GM04503 (cell line): ENCODE measurements at regions not wholly inside any gene's neighbourhood (a gene's known extent, or its start where the extent isn't known, plus 50 kb on each side); places are given as distances from the start of the nearest gene placed in this dataset.

Experiments used
- DNase-seq: peaks from one replicate; pipeline ENCODE4 v3.0.0-alpha.2; 2012; ENCODE audit warnings: low read depth

DNA sequence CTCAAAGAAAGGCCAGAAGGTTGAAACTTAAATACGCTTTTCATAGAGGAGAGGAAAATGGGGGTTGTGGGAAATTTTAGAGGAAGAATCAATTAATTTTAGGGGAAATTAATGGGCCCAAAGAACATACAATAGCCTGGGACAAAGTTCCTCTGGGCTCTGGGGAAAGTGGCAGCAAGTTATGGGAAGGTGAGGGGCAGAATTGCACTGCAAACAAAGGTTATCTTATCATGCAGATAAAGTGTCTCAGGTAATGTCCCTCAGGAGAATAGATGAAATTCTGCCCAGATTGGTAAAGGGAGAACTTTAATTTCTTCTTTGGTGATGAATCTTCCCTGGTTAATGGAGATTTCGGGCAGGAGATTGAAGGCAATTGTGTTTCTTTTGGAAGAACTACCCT lies 326.1 kb upstream of the SLC24A2 start:
- no peak for DNase-seq

DNA sequence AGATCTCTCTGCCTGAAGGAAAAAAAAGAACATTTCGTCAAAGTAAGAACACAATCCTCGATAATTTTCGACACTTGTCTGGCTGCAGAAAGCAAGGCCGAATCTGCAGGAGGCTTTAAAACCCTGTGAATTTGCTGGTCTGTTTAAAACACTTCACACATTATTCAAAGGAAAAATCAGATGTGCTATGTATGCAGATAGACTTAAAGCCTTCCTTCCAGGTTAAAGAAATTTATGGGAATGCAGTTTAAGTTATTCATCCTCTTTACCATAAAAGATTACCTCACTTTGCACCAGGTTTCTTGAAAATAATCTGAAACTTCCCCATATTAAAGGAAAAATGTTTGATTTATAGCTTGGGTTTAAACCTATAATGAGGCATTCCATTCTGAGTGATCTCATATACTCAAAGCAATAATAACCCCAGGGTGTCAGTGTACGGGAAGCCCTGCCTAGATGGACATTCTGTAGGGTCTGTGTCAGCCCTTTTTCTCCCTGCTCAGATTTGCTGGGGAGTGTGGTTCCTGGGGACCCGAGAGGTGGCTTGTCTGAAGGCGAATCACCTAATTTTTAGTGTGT lies 323.5 kb upstream of the SLC24A2 start:
- no peak for DNase-seq

DNA sequence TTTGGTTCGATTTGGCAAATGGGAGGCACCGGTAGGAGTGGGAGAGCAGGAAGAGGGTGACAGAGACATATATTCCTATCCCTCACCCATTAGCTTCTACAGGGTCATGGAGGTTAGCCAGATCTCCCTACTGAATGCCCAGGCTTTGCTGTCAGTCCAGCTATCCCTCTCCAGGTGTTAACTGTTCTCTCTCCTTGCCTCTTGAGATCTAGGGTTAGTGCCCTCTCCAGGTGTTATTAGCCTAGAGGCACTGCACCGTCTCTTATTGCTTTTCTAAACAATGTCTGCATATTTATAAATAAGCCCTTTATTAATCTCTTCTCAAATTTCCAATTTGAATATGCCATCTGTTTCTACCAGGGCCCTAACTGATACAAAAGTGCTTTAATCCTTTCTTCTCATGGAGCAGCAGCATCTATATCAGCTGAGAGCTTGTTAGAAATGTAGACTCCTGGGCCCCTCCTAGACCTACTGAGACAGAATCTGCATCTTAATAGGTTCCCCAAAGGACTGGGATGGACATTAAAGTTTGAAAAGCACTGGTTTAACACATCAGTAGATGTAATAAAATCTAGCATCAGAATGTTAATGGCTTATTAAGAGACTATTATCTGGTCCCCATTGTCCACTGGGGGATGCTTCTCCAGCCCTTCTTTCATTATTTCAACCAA lies 322.5 kb upstream of the SLC24A2 start:
- DNase-seq = no peak

DNA sequence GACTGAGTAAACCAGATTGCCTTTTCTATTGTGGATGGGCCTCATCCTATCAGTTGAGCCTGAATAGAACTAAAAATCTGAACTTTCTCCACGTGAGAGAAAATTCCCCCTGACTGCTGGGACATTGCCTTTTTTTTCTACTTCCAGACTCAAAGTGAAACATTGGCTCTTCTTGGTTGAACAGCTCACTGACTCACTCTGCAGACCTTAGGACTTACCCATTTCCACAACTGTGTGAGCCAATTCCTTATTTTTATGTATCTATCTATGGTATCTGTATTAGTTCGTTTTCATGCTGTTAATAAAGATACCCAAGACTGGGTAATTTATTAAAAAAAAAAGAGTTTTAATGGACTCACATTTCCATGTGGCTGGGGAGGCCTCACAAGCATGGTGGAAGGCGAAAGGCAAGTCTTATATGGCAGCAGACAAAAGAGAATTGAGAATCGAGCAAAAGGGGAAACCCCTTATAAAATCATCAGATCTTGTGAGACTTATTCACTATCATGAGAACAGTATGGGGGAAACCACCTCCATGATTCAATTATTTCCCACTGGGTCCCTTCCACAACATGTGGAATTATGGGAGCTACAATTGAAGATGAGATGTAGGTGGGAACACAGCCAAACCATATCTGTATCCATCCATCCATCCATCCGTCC lies 306.7 kb upstream of the SLC24A2 start:
- no peak for DNase-seq

DNA sequence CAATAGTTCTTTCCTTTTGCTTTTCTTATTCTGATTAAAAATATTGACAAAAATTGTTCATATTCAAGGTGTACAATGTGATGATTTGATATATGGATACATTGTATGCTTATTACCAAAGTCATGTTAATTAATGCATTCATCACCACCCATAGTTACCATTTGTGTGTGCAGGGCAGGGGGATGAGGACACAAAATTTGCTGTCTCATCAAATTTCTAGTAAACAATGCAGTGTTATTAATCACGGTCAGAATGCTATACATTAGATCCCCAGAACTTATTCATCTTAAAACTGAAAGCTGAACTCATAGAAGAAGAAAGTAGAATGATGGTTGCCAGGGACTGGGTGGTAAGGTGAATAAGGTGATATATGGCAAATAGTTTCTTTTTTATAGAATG lies 303.7 kb upstream of the SLC24A2 start:
- DNase-seq = no peak

DNA sequence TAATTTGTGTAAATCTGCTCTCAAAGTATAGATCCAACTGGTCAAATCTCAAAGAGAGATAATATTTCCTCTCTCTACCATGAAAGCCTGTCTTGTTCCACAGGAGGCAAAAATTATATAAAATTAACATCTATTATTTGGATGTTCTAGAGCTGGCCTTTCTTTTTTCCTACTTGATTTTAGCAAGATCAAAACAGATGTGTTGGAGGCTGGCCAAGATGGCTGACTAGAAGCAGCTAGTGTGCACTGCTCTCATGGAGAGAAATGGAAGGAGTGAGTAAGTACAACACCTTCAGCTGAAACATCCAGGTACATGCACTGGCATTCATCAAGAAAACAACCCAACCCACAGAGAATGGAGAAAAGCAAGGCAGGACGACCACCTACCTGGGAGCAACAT lies 298.6 kb upstream of the SLC24A2 start:
- no peak for DNase-seq

DNA sequence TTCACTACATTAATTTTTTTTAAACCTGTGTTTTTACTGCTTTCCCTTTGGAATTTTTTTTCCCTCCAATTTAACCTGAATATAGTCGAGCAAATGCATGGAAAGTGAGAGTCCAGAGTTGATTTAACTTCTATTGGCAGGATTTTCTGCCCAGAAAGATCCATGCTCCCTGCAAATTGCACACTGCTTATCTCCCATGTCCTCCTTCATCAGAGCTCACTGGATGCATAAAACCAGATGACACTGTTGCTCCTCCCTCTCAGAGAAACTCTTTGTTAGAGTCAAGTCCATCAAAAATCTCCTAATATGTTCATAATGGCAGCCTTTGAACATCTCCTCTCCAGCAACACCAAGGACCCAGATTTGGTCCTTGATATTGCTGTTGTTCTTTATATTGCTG lies 297.0 kb upstream of the SLC24A2 start:
- DNase-seq = no peak

DNA sequence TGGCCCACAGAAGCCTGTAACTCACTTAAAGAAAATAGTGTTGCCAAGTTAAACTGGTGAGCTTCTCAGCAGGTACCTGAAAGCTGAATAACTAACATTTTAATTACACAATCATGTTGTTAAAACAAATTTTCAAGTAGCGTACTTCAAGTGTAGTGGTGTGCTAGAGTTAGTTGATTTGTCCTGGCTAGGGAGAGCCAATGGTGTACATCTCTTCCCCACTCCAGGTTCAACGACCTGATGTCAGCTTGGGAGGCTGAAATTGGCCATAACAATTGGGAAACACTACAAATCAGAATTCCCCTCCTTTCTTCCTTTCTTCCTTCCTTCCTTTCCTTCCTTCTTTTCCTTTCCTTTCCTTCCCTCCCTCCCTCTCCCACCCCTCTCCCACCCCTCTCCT lies 295.3 kb upstream of the SLC24A2 start:
- DNase-seq = no peak

DNA sequence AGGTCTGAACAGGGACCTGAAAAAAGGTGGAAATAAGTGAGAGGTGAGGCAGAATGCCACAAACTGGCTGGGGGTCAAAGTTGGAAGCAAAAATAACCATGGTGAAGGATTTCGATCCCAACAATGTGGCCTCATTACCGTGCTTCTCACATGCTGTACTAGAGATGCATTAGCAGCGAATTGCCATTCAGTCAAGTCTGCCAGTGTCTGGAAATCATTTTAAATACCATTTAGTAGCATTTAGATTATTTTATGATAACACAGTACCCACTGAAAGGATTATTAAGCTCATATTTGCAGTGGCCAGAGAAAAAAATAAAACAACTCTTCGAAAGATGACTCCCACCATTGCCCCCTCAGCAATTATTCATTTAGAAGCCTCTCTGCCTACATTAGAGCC lies 294.6 kb upstream of the SLC24A2 start:
- DNase-seq = no peak

DNA sequence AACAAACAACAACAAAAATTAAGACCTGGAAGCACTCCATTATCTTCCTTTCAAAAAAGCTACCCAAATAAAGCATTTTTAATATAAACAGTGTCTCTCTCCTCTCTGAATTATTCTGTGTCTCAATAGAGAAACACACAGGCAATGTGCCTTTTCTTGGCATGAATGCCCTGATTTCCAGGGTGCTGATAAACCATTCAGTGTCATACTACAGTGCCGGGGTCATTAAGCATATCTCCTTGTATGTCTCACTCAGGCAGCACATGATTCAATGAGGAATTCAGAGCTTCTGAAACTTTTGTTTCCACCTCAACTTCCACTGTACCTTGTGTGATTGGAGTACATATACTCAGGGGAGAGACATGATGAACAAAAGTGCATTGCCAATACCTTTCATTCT lies 294.0 kb upstream of the SLC24A2 start:
- no peak for DNase-seq

DNA sequence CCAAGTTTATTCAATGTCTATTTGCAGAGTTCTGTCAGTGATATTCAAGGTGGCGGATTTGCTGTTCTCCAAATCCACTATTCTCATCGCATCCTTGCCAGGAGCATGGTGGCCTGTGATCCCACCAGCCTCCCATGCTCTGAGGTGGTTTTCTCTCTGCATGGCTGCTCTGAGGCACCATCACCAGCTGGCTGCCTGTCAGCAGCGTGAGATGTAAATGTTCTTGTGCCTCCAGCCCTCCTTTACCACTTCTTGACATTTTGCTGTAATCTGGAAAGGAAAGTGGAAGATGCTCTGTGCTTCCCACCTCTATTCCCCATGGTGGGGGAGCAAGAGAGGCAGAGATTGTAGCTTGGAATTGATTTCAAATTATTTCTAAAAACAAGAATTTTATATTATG lies 293.6 kb upstream of the SLC24A2 start:
- no peak for DNase-seq

DNA sequence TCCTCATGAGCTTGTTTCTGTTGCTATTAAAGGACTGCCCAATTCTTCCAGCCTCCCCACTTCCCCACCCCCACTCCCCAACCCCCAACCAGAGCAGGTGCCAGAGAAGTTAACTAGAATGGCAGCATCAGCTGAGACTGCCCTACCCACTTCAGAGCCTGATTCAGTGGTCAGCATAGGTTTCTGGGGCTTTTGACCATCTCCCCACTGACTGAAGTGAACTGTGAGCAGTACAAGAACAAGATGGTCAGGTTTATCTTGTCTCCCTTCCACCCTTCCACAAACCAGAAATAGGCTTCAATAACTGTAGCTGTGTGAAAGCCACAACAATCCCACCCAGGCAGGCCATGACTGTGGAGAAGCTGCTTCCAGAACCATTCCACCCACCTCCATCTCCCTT lies 289.4 kb upstream of the SLC24A2 start:
- no peak for DNase-seq

DNA sequence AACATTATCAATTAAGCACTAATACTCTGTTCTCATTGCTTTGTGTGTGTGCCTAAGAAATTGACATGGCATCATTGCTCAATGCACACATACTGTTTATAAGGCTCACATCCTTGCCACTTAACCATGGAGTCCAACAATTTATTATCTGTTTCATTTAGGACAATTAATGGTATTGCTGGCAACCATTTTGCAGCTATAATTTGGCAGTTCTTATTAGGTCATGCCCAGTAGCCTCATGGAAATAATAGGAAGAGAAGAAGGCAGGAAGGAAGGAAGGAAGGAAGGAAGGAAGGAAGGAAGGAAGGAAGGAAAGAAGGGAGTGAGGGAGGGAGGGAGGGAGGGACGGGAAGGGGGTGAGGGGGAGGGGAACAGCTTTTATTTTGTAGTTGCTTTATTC lies 285.5 kb upstream of the SLC24A2 start:
- DNase-seq = no peak

DNA sequence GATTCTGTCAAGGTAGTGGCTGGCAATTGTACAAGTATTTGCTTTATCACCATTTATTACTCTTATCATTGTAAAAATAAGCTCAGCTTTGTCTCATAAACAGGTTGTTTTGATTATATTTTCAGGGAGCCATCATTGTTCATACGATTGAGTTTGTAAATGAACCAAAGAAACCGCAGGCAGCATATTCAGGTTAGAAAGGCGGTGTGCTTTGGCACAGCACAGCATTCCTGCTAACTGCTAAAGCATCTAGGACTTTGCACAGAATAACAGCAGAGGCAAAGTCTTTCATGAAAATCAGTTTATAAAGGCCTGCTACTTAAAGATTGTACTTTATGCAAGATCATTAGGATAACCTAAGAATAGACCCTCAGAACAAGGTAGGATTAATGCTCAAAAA lies 281.5 kb upstream of the SLC24A2 start:
- no peak for DNase-seq

DNA sequence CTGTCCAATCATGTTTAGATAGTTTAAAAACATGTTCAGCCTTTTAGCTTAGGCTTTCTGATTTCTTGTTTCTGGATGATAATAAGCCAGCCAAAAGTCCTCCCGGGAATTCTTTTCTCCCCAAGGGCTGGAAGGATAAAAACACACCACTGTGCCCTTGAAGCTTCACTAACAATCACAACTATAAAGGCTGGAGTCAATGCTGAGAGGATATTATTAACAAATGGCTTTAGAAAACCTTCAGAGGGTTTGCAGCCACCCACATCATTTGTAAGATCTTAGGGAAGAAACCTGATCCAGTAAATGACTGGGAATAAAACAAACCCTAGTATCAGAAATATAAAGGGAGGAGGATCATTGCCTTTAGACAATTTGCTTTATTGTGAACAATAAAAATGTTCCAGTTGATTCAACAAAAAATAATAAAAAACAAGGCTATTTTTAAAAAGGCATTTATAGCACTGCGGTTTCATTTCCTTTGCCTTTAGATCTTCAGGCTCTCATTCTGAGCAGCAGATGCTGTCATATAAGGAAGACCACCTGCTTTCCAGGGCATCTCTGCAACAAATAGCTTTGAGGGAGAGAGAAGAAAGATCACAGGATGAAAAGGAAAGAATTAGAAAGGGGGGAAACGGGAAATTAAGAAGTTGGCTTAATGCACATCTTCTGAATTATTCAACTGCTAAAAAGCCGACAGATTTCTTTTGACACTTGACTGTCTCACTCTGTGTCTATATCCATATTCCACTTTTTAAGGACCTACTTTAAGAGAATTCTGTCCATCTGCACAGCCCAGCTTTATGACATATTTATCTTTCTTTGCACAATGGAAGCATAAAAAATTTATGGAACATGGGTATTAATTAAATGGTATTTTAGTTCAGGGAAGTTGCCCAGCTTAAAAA lies 277.2 kb upstream of the SLC24A2 start:
- no peak for DNase-seq

DNA sequence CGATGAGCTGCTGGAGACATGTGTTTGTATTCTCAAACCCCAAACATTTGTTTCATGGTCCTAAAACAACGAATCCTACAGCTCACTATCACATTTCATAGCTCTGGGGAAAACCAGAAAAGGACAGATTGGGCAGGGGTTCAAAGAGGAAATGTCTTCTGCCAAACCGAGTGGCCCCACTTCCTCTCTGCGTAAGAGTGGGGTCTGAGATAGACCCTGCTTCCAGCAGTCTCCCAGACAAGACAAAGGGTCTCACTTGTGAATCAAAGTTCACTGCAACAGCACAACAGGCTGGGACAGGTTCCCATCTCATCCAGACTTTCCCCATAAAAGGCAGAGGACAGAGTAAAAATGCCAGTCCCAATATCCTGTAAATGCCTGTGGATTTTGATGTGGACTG lies 276.2 kb upstream of the SLC24A2 start:
- DNase-seq = no peak

DNA sequence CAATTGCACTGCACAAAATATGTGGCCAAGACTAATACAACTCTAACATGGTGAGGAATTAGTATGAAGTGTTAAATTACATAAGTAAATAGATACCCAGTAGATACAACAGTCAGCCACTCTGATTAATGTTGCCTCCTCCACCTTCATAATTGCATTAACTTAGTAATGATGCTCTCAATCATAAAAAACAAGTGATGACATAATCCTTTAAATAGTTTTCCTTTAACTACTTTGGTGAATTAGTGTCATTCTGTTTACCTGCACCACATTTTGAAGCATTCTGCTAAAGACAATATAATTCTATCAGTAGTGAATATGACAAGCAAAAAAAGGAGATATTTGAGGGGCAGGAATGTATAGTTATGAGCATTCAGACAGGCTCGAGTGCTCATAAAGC lies 265.9 kb upstream of the SLC24A2 start:
- no peak for DNase-seq

DNA sequence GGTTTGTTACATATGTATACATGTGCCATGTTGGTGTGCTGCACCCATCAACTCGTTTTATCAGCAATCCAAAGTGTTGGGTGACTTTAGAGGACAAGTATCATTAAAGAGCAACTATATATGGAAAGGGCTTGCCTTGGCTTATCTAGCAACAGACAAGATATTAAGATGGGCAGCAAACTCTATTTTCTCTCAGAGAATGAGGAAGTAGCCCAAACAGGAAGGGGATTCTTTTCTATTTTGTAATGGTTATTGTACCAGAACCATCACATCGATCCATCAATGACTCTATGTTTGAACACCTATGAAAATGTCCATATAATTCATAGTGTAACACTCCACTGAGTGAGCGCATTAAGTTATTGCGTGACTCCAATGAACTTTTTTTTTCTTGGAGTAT lies 260.1 kb upstream of the SLC24A2 start:
- DNase-seq = no peak

DNA sequence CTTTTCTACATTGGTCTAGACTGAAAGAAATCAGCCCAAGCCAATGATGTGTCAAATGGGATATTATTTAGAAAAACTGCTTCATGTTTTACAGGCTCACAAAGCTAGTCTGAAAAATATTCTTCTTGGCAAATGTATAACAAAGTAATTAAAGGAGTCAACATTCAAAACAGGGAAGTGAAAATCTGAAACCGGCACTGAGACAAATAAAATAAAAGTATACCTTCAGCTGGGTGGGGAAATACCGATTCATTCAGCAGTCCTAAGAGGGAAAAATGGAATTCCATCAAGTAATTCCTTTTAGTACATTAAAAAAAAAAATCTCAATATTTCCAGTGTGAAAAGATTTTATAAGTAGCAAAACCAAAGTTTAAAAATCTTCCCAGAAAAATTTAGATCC lies 259.6 kb upstream of the SLC24A2 start:
- no peak for DNase-seq

DNA sequence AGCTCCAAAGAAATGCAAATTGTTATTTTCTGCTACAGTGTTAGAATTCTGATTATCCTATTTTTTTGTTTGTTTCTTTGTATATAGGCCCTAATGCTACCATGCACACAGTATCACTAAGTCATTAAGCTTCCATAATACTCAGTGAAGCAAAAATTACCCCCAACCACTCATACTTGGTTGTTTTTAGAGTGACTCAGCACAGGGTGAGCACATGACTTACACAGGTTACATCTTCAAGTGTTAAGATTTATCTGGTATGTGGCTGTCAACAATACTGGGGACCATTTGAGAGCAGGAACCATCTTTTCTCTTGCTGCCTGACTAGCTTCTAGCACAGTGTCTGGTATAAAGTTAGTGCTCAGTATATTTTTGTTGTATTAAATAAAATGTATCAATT lies 255.8 kb upstream of the SLC24A2 start:
- DNase-seq = no peak

DNA sequence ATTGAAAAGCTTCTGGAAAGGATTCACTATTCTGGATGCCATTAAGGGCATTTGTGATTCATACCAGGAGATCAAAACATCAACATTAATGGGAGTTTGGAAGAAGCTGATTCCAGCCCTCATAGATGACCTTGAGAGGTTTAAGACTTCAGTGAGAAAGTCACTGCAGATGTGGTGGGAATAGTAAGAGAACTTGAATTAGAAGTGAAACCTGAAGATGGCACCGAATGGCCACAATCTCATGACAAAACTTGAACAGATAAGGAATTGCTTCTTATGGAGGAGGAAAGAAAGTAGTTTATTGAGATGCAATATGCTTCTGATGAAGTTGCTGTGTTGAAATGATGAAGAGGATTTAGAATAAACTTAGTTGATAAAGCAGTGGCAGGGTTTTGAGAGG lies 254.6 kb upstream of the SLC24A2 start:
- no peak for DNase-seq

DNA sequence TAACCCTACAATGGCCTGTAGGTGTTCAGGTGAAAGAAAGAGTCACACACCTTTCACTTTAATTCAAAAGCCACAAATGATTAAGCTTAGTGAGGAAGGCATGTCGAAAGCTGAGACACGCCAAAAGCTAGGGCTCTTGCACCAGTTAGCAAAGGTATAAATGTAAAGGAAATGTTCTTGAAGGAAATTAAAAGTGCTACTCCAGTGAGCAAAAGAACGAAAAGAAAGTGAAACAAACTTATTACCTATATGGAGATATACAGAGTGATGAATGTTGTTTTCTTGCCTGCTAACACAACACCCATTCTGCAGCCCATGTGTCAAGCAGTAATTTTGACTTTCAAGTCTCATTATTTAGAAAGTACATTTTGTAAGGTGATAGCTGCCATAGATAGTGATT lies 254.2 kb upstream of the SLC24A2 start:
- no peak for DNase-seq
